ENCODE measurements at regions not wholly inside any gene's neighbourhood (a gene's known extent, or its start where the extent isn't known, plus 50 kb on each side); places are given as distances from the start of the nearest gene placed in this dataset.

GRCh38 chr6:104240865-104241264, 618.9 kb downstream of the HACE1 start:
- H3K36me3 ChIP-seq (ENCODE audit: control insufficient read depth in 2 of 2, insufficient read depth in 2 of 2, low read length in 1 of 2) = no peaks in the 10 kb centered on the region
- H3K27me3 ChIP-seq (replicated peaks in 1 of 2; ENCODE audit: control insufficient read depth in 2 of 2, insufficient read depth in 2 of 2, low read length in 1 of 2) = no peaks in the 10 kb centered on the region; a peak in 1 of 4 replicates
- no peak overlapping the region for H2AFZ ChIP-seq (ENCODE audit: control insufficient read depth, low read depth, low read length)
- H3K79me2 ChIP-seq (ENCODE audit: control insufficient read depth, insufficient read depth, low read length) = no peaks in the 10 kb centered on the region
- ATAC-seq (no peak), FAIRE-seq (no peak), DNase-seq (ENCODE audit: low read depth, low spot score) (no peak)
- intact Hi-C loops (cut with micrococcal nuclease; ENCODE audit: unreplicated experiment) = no loop called here
- SMC1A ChIA-PET (ENCODE audit: uncharacterized antibody, unreplicated experiment) = no interaction called here
- no peaks in the 10 kb centered on the region for H3K9me3 ChIP-seq (replicated peaks; ENCODE audit: control insufficient read depth, insufficient read depth, low read length)
- H3K4me3 ChIP-seq = no peak overlapping the region
- H3K27ac ChIP-seq (ENCODE audit: control insufficient read depth, insufficient read depth) = no peak overlapping the region
- no peak overlapping the region for H3K9ac ChIP-seq (ENCODE audit: control insufficient read depth, insufficient read depth, low read length)
- BruUV-seq (replicated peaks) = no TSS peak
- RAD21 ChIA-PET (ENCODE audit: unreplicated experiment) = no interaction called here
- WGBS (ENCODE audit: insufficient coverage, insufficient replicate concordance, low lambda C conversion rate, missing lambda C conversion rate) = 0% methylated on average over 2 of the region's 2 CpGs
- H3K4me1 ChIP-seq (ENCODE audit: control insufficient read depth, insufficient read depth, low read length) = no peaks in the 10 kb centered on the region
- no peak overlapping the region for H3K4me2 ChIP-seq (ENCODE audit: control insufficient read depth, insufficient read depth)
- in situ Hi-C loops (cut with MboI) = no loop called here
- no peaks in the 10 kb centered on the region for H4K20me1 ChIP-seq (ENCODE audit: control insufficient read depth, insufficient read depth)
- CTCF ChIA-PET = interaction anchor here (0.8 kb wide), 1 partner anchor 16 kb away, joined by 3 read pairs; no protein-coding TSS in a partner anchor
- POLR2A ChIA-PET = no interaction called here
- TF ChIP-seq DPF2 (IDR thresholded peaks at IDR 0.05) (no peak), PAX5 (IDR thresholded peaks at IDR 0.05; ENCODE audit: borderline replicate concordance, low read depth, low read length) (no peak), PBX3 (IDR thresholded peaks at IDR 0.05; ENCODE audit: insufficient replicate concordance, low read depth, low read length) (no peak), MEF2A (IDR thresholded peaks at IDR 0.05; ENCODE audit: insufficient read depth, low read depth, low read length) (no peak), NBN (IDR thresholded peaks at IDR 0.05) (no peak), HDAC6 (IDR thresholded peaks at IDR 0.05; ENCODE audit: unreplicated experiment) (no peak), CHD4 (IDR thresholded peaks at IDR 0.05) (no peak), ZSCAN29 (IDR thresholded peaks at IDR 0.05) (no peak), BRCA1 (IDR thresholded peaks at IDR 0.05; ENCODE audit: low read depth, low read length) (no peak), MAX (IDR thresholded peaks at IDR 0.05; ENCODE audit: low read depth, low read length) (no peak), SUPT20H (IDR thresholded peaks at IDR 0.05; ENCODE audit: borderline replicate concordance, control insufficient read depth, low read depth, low read length) (no peak), JUND (IDR thresholded peaks at IDR 0.05; ENCODE audit: low read depth, low read length) (no peak), IRF5 (IDR thresholded peaks at IDR 0.05; ENCODE audit: borderline replicate concordance) (no peak), NFXL1 (IDR thresholded peaks at IDR 0.05; ENCODE audit: borderline replicate concordance) (no peak)
- TF ChIP-seq, protein P1, sequence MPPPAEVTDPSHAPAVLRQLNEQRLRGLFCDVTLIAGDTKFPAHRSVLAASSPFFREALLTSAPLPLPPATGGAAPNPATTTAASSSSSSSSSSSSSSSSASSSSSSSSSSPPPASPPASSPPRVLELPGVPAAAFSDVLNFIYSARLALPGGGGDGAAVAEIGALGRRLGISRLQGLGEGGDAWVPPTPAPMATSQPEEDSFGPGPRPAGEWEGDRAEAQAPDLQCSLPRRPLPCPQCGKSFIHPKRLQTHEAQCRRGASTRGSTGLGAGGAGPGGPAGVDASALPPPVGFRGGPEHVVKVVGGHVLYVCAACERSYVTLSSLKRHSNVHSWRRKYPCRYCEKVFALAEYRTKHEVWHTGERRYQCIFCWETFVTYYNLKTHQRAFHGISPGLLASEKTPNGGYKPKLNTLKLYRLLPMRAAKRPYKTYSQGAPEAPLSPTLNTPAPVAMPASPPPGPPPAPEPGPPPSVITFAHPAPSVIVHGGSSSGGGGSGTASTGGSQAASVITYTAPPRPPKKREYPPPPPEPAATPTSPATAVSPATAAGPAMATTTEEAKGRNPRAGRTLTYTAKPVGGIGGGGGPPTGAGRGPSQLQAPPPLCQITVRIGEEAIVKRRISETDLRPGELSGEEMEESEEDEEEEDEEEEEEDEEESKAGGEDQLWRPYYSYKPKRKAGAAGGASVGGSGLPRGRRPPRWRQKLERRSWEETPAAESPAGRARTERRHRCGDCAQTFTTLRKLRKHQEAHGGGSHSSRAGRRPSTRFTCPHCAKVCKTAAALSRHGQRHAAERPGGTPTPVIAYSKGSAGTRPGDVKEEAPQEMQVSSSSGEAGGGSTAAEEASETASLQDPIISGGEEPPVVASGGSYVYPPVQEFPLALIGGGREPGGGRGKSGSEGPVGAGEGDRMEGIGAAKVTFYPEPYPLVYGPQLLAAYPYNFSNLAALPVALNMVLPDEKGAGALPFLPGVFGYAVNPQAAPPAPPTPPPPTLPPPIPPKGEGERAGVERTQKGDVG (CRISPR knock-in tag; IDR thresholded peaks at IDR 0.05) = no peak
- TF ChIP-seq, protein P2, sequence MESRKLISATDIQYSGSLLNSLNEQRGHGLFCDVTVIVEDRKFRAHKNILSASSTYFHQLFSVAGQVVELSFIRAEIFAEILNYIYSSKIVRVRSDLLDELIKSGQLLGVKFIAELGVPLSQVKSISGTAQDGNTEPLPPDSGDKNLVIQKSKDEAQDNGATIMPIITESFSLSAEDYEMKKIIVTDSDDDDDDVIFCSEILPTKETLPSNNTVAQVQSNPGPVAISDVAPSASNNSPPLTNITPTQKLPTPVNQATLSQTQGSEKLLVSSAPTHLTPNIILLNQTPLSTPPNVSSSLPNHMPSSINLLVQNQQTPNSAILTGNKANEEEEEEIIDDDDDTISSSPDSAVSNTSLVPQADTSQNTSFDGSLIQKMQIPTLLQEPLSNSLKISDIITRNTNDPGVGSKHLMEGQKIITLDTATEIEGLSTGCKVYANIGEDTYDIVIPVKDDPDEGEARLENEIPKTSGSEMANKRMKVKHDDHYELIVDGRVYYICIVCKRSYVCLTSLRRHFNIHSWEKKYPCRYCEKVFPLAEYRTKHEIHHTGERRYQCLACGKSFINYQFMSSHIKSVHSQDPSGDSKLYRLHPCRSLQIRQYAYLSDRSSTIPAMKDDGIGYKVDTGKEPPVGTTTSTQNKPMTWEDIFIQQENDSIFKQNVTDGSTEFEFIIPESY (IDR thresholded peaks at IDR 0.05) = no peak
- TF ChIP-seq, protein P3, sequence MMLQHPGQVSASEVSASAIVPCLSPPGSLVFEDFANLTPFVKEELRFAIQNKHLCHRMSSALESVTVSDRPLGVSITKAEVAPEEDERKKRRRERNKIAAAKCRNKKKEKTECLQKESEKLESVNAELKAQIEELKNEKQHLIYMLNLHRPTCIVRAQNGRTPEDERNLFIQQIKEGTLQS (IDR thresholded peaks at IDR 0.05; ENCODE audit: borderline replicate concordance, extremely low read depth, low read depth, low read length) = no peak
